Prostate gland (tissue), 2 donors: ENCODE measurements at regions not wholly inside any gene's neighbourhood (a gene's known extent, or its start where the extent isn't known, plus 50 kb on each side); places are given as distances from the start of the nearest gene placed in this dataset.

Experiments
- POLR2AphosphoS5 ChIP-seq: sonication (generic); formaldehyde crosslinking; IDR thresholded peaks from one replicate; pipeline ENCODE4 v1.6.1; 2017; ENCODE audit warnings: antibody characterized with exemption
- TF ChIP-seq, protein P1 (sequence below), 4 experiments: fragments of 200-600 bp in 2 of 4; fragments of 450-650 bp in 2 of 4; sonication (generic) in 2 of 4; IDR thresholded peaks; 1 replicate in 3 of 4; 2 replicates in 1 of 4; pipeline ENCODE4 v1.5.1; 2016 to 2019; ENCODE audit warnings: antibody characterized with exemption in 4 of 4, mild to moderate bottlenecking in 2 of 4, moderate library complexity in 2 of 4

DNA sequence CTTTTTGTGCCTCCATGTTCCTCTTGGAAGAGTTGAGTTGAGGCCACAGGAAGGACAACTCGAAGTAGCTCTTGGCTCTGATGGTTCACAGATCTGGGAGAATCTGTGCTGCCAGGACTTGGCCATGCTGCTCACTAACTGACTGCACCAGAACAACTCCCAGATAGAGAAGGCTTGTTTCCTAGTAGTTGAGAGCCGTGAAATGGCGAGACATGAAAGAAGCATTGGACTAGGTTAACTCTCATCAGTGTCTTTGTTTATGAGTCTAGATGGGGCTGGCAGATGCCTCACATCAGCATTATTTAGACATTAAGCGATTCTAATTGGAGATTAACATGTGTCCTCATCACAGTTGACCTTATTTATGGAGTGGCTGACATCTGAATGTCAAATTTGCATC, 92.9 kb upstream of the AGBL1 start:
- TF ChIP-seq, protein P1, sequence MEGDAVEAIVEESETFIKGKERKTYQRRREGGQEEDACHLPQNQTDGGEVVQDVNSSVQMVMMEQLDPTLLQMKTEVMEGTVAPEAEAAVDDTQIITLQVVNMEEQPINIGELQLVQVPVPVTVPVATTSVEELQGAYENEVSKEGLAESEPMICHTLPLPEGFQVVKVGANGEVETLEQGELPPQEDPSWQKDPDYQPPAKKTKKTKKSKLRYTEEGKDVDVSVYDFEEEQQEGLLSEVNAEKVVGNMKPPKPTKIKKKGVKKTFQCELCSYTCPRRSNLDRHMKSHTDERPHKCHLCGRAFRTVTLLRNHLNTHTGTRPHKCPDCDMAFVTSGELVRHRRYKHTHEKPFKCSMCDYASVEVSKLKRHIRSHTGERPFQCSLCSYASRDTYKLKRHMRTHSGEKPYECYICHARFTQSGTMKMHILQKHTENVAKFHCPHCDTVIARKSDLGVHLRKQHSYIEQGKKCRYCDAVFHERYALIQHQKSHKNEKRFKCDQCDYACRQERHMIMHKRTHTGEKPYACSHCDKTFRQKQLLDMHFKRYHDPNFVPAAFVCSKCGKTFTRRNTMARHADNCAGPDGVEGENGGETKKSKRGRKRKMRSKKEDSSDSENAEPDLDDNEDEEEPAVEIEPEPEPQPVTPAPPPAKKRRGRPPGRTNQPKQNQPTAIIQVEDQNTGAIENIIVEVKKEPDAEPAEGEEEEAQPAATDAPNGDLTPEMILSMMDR (IDR thresholded peaks at IDR 0.05): no peak
- TF ChIP-seq POLR2AphosphoS5: no peak
